ENCODE measurements at regions not wholly inside any gene's neighbourhood (a gene's known extent, or its start where the extent isn't known, plus 50 kb on each side); places are given as distances from the start of the nearest gene placed in this dataset.

DNA sequence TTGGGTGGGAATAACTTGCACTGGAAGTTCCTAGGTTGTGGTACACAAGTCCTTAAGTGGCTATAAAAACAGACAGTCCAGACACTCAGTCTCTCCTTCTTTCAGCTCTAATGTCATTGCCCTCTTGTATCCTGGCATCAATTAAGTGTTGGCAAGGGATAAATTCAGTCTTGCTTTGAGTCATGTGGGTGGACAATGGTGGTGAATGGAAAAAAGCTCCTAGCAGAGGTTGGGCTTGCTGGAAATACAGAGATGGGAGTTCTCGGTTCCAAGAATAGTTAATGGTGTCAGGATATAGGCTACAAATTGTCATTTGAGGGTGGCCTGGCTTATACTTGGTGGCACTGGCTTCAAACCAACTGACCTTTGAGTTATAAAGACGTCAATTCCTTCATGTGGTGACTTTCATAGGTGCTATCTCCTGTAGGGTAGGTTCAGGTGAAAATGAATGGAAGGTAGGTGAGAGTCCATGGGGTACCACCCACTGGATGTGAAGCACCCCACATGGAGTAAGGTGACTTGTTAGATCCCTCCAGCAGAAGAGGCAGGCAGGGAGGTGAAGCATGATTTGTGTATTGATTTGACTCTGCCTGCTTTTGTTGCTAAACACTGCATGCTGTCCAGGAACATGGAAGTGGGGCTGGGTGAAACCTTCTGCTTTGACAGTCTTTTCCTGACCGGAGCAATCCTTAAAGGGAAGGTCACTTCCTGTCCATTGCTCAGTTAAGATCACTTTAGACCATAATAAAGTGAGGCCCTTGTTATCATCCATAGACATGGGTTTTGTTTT is 102.0 kb downstream of the LACC1 start:
- DNase-seq (ENCODE audit: extremely low read depth in 1 of 11, low read depth in 9 of 11, low spot score in 4 of 11) = no peak

DNA sequence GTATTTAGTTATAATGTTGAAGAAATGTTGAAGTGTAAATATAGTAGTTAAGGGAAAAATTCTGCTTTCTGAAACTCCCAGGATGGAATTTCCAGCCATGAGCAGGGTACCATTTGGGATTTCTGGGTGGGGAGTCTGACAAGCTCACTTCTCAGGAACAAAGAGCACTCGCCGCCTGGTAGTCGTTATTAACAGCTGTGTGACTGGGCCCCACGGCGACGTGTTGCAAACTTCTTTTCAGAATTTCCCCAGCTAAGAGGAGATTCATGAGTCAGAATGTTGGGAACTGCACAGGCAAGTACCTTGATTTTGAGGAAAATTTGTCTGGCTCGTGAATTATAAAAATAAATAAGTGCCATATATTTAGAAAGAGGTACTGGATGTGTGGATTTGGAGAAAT is 103.7 kb downstream of the LACC1 start:
- no peak for DNase-seq (ENCODE audit: extremely low read depth in 1 of 11, low read depth in 9 of 11, low spot score in 4 of 11)

DNA sequence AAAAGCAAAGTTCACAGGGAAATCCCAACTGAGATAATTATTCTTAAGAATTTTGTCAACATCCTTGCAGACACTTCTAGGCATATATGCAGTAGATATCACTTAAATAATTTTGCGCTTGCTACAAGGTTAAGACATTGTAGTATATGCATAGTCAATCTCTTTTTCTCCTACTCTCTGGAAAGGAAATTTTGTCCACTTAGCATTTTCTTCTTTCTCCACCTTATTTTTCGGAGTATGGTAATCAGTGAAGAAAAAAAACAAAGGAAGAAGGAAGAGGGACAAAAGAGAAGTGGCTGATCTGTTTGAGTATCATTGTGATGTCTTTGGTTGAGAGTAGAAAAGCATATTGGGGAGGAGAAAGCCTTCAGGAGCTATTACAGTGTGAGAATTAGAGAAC is 104.6 kb downstream of the LACC1 start:
- DNase-seq (ENCODE audit: extremely low read depth in 1 of 11, low read depth in 9 of 11, low spot score in 4 of 11) = no peak

DNA sequence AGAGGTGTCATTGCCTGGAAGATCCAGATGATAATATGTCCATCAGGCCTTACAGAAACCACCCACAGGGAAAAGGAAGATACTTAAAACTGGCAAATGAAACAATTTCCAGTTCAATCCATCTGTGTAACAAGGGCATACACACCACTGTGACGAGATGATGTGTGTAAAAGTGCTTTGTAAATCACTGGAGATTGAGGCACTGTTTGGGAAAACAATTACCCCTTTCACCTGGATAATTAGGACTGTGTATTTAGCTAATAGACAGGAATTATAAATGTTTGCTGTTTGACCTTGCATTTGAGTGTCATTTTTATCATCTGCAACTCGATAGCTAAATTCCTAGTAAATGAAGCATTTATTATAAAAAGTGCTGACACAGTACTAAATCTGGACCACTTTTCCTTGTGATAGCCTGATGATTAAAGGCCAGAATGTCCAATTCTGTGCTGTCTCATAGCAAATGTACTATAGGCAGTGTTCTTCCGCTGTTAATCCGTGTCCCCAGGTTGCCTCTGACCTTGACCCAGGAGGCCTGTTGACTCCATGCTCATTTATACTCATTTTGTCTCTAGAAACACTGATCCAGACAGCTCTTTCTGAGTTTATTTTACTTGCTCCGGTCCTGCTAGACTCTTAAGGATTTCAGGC is 105.8 kb downstream of the LACC1 start:
- DNase-seq (ENCODE audit: extremely low read depth in 1 of 11, low read depth in 9 of 11, low spot score in 4 of 11) = no peak

DNA sequence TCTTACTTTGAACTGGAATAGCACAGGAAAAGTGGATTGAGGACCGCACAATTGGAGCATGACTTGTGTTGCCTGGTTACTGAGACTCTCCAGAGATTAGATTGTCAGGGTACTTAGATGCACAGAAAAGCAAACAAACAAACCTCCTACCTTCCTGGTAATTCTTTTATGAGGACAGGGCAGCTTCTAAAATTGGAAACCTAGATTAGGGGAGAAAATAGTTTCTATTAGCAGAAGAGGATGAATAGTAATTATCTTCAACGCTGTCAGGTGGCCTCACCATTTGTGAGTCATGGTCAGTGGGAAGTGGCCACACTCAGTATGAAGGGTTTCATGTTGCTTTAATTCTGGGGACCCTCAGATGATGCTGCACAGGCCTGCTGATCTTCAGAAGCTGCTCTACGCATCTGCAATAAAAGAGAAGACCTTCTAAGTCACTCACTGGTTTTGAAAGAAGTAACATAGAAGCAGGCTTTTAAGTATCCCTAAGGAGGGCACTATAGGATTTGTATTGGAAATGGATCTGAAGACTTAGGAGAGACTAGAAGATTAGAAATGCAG is 106.8 kb downstream of the LACC1 start:
- peak in 1 of 11 donors; percentile 21 for DNase-seq (ENCODE audit: extremely low read depth in 1 of 11, low read depth in 9 of 11, low spot score in 4 of 11)

DNA sequence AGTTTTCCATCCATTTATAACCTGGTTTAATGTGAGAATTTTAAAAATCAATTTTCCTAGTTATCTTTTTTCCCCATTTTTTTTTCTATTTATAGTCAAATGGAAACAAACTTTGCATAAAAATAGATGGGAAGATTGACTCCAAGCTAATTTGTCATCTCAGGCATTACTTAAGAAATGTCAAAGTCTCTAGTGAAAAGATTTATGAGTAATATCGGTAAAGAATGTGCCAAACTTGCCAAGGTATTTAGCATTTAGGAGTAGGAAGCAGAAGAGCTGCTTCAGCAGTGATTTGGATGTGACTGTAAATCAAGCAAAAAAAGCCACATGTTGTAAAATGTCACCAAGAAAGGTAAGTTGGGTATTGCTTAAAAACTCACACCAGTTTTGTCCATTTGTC is 108.6 kb downstream of the LACC1 start:
- DNase-seq (ENCODE audit: extremely low read depth in 1 of 11, low read depth in 9 of 11, low spot score in 4 of 11) = no peak

DNA sequence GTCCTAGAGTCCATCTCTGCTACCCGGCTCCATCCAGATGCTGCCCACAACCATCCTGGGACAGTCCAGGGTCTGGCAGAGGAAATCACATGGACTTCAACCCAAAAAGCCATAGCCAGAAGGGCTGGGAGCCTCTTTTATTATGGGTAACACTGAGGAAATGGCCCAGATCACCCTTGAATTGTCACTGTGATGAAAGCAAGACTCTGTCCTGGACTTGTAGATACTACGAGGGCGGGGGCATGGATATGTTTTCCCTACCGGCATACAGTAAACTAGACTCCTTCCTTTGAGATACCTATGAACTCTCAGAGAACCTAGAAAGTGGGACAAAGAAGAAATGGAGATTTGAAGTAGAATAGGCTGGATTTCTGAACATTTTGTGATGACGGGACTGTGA is 110.3 kb downstream of the LACC1 start:
- DNase-seq (ENCODE audit: extremely low read depth in 1 of 11, low read depth in 9 of 11, low spot score in 4 of 11) = no peak

DNA sequence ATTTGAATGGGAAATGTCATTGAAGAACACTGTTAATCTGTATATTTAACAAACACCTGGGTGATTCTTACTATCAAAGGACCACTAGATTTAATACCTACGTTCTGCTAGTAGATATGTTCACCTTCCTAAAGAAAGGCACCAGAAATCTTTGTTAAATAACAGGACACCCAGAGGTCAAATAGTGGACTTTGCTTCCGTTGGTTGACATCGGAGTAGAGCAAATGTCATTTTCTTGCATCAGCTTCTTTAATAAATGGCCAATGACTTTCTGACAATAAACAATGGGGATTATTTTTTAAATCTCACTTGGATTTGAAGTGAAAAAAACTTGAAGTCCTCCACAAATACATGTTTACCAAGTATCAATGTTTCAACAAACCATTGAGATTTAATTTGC is 111.1 kb downstream of the LACC1 start:
- no peak for DNase-seq (ENCODE audit: extremely low read depth in 1 of 11, low read depth in 9 of 11, low spot score in 4 of 11)

DNA sequence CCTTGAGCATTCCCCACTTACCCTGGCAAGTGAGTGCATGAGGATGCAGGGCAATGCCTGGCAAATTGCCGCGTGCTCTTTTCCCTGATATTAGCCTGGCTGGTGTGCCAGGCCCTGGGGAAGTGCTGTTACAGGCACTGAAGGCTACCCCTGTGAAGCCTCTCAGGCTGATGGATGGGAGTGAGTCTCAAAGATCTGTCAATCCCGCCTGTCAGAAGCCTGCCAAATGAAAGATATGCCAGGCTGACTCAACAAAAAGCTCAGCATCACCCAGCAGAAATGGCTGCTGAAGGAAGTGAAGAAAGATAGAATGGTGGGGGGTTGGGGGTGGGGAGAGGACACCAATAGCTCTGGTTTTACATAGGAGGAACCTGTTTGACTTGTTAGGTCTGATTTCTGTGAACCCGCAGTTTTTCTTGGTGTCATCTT is 112.1 kb downstream of the LACC1 start:
- DNase-seq (ENCODE audit: extremely low read depth in 1 of 11, low read depth in 9 of 11, low spot score in 4 of 11) = no peak

DNA sequence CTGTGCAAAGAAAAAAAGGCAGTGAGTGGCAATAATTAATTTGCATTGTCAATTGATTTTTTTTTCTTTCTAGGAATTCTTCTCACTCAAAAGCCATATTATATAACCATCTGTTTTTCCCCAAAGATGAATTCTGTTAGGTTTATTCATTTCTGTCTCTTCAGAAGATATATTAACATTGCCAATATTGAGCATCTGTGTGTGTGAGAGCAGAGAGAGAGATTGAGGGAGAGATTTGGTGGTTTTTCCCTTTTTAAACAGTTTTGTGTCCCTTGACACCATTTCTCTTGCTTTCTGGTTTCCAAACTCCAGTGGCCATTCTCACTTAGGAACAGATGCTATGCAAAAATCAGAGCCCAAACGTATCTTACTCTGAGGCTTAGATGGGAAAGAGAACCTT is 112.5 kb downstream of the LACC1 start:
- no peak for DNase-seq (ENCODE audit: extremely low read depth in 1 of 11, low read depth in 9 of 11, low spot score in 4 of 11)

DNA sequence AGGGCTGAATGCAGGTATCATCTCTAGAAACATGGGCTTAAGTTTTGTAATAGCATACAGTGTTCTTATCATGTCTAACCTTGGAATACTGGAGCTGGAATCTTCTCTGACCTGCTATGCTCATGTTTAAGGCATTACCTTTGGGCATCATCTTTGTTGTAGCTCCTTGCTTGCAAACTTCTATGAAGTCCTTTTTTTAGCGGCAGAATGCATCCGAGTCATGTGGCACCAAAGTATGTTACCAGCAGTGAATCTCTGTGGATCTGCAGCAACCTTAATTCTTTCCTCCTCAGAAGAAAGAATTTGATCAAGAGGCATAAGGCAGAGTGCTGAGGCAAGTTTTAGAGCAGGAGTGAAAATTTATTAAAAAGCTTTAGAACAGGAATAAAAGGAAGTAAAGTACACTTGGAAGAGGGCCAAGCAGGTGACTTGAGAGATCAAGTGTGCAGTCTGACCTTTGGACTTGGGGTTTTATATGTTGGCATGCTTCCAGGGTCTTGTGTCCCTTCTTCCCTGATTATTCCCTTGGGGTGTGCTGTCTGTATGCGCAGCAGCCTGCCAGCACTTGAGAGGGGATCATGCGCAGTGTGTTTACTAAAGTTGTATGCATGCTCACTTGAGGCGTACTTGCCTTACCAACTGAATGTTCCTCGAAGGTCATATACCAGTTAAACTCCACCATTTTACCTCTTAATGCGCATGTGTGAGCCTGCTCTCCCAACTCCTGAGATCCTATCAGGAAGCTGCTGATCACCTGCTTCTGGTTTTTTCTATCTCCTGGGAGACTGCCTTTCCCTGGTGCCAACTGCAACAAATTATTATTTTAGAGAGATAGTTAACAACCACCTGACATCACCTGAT is 115.5 kb downstream of the LACC1 start:
- DNase-seq (ENCODE audit: extremely low read depth in 1 of 11, low read depth in 9 of 11, low spot score in 4 of 11) = no peak

DNA sequence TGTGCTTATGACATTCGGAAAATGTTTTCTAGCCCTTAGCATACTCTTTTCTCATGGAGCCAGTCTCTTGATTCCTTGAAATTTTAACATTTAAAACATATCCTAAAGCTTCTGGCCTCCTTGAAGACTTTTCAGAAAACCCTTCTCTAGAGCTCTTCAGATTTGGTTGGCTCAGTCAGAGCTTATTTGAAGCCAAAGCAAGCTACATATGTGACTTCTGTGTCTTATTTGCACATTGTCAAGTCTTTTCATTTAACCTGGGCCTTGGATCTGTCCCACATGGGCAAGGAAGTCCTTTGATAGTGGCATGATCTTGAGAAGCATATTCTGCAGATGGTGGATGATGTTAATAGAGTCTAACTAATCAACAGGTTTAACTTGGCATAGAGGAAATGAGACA is 116.5 kb downstream of the LACC1 start:
- DNase-seq (ENCODE audit: extremely low read depth in 1 of 11, low read depth in 9 of 11, low spot score in 4 of 11) = no peak

DNA sequence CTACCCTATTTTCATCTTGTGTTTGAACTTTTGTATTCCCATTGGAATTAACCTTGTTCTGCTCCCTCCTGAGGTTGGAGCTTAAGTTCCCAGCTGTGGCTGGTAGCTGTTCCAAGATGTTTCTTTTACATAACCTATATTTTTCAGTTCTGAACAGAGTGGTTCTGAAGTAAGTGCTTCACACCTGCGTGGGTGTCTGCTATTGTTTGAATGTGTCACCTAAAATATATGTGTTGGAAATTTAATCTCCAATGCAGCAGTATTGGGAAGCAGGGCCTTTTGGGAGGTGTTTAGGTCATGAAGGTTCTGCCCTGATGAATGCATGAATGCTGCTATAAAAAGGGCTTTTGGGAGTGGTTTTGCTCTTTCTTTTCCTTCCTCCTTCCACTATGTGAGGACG is 123.8 kb downstream of the LACC1 start:
- DNase-seq (ENCODE audit: extremely low read depth in 1 of 11, low read depth in 9 of 11, low spot score in 4 of 11) = no peak

DNA sequence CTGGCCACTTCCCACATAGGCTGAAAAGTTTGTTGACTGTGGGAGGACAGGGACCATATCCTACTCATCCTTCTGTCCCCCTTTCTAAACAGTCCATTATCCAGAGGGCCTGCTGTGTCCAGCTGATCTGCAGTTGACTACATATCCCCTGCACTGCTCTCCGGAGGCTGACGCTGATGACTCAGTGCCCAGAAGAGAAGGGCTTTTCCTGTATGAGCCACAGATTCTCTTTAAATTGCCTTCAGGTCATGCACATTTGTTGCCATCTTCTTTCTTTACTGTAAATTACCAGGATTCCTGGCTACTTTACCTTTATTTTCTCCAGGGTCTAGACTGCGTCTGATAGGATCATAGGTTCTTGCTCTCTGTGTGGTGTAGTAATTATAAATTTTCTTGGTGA is 125.2 kb downstream of the LACC1 start:
- DNase-seq (ENCODE audit: extremely low read depth in 1 of 11, low read depth in 9 of 11, low spot score in 4 of 11) = no peak

DNA sequence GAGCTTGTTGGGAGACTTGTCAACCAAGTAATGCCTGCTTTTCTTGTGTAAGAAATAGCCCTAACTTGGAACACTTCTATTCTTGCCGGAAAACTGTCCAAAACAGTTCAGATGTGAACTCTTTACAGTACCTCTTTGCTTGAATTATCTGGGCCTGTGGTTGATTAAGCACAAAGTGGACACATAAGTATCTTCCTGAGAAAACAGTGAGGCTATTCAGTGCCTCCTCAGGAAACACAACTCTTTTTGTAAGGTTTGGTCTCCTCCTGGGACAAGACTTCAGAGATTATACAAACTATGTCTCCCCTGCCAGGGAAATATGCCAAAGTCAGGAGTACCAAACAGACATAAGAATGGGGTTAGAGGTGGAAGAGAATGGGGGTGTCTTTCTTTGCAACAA is 127.7 kb downstream of the LACC1 start:
- no peak for DNase-seq (ENCODE audit: extremely low read depth in 1 of 11, low read depth in 9 of 11, low spot score in 4 of 11)

DNA sequence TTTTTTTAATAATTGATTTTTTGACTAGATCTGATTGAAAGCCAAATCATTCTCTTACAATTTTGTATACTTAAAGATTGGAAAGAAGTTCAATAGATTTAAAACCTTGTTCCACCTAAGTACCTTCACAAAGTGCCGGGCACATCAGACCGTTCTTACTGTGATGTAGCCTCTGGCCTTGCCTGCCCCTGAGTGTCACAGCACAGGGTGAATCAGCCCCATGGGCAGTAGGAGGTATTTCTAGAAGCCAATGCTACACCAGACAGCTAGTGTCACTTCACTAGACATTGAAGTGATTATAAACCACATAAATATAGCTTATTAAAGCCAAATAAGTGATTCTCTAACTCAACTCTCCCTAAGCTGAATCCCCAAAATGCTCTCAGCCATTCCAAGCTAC is 131.3 kb downstream of the LACC1 start:
- DNase-seq (ENCODE audit: extremely low read depth in 1 of 11, low read depth in 9 of 11, low spot score in 4 of 11) = no peak

DNA sequence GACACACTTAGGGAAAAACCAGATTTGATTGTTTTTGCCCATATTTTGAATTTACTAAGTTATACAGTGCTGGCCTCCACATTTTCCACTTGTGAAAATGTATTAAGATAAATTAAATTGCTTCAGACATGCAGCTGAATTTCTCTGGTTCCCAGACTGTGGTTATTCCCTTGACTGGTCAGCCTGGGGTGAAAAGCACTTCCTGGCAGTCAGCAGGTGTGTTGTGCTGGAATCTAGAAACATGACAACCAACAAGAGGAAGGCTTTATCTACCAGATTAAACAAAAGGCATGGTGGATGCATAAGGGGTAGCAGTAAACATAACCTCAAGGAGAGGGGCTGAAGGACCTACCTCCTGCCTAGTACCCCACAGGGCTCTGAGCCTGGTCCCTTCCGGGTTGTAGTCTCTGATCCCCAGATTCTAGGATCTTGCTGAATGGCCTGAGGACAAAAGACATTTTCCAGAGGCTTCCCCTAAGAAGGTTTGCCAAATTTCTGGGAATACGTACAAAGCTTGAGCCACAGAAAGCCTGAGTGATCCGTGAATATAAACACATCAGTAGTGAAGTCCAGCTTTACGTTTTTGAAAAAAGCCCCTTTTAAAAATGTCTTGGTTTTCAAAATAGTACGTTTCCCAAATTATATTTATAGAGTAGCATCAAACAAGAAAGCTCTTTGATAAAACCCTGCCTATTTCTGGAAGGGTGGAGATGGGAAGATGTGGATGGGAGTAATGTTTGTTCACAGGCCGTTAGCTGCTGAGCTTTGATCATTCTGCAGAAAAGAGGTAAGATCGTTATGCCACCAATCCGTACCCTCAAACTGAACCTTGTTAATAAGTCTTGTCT is 133.4 kb downstream of the LACC1 start:
- peak in 1 of 11 donors; percentile 36 for DNase-seq (ENCODE audit: extremely low read depth in 1 of 11, low read depth in 9 of 11, low spot score in 4 of 11)

DNA sequence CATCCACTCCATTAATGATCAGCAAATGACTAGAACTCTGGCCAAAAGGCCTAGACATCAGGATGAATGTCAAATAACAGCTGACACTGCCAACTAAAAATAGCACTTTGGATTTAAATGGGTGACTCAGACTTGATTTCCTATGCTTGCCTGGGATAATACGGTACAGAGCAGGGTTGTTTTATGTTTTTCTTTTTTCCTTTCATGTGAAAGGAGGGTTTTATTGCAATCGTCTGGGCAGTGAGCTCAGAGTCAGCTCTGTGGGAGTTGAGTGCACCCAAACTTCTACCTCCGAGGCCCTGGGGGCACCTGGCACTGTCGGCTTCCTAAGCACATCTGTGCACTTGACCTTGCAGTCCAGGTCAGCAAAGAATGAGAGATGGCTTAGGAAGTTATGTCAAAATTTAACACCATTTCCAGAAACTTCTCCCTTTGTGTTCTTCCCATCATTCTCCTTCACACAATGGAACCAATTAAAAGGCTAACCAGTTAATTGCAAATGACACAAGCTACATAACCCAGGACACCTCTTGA is 134.1 kb downstream of the LACC1 start:
- DNase-seq (ENCODE audit: extremely low read depth in 1 of 11, low read depth in 9 of 11, low spot score in 4 of 11) = peak in 3 of 11 donors; percentile 39 to 58 (median 45)

DNA sequence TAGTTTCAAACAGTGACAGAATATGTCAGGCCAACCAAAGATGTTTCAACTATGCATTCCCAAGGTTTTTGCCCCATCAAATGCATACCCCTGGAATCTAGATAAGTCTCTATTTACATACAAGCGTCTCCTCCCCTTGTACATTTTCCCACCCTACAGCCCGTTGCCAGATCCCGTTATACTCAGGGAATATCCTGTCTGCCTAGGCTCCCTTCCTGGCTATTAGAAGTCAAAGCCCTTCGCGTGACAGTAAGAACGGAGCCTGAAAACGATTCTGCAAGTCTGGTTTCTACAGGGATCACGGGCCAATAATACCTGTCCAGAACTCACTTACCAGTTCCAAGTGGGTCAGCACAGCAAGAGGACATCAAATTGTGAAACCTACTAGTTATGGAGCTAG is 134.8 kb downstream of the LACC1 start:
- no peak for DNase-seq (ENCODE audit: extremely low read depth in 1 of 11, low read depth in 9 of 11, low spot score in 4 of 11)

Data from renal cortex interstitium (tissue), 11 donors.